Activated CD4-positive, alpha-beta memory T cell treated with anti-CD3 and anti-CD28 coated beads, Interleukin-2, amount 10 ng/mL, durations not matched to agents 7 days and 5 days (primary cell): ENCODE measurements at regions not wholly inside any gene's neighbourhood (a gene's known extent, or its start where the extent isn't known, plus 50 kb on each side); places are given as distances from the start of the nearest gene placed in this dataset.

Experiments used
- CTCF ChIA-PET: fragments of 350-600 bp; sonication (Branson Sonifier 250); formaldehyde crosslinking; loops from one replicate; lab custom pipeline; 2021; ENCODE audit warnings: antibody characterized with exemption, inconsistent platforms; lab: Charles Lee
- POLR2A ChIA-PET: fragments of 350-600 bp; sonication (Branson Sonifier 250); formaldehyde crosslinking; loops from one replicate; lab custom pipeline; 2021; ENCODE audit warnings: antibody characterized with exemption; lab: Charles Lee
- DNase-seq: peaks from one replicate; pipeline ENCODE4 v3.0.0-alpha.2; 2020
- H3K27ac Mint-ChIP-seq: one replicate; pipeline ENCODE4 v1.8.0; 2021; ENCODE audit warnings: mild to moderate bottlenecking, mixed read lengths
- H3K27me3 Mint-ChIP-seq: one replicate; pipeline ENCODE4 v1.8.0; 2021; ENCODE audit warnings: mixed read lengths
- H3K36me3 Mint-ChIP-seq: one replicate; pipeline ENCODE4 v1.8.0; 2021; ENCODE audit warnings: low read depth, mixed read lengths
- H3K4me1 Mint-ChIP-seq: one replicate; pipeline ENCODE4 v1.8.0; 2021; ENCODE audit warnings: mixed read lengths
- H3K4me3 Mint-ChIP-seq: one replicate; pipeline ENCODE4 v1.8.0; 2021; ENCODE audit warnings: mild to moderate bottlenecking, mixed read lengths
- H3K9me3 Mint-ChIP-seq: one replicate; pipeline ENCODE4 v1.8.0; 2021; ENCODE audit warnings: mixed read lengths

GRCh38 chr2:180751306-180751920 lies 229.0 kb upstream of the UBE2E3 start:
- no peaks in the 10 kb centered on the region for H3K9me3 Mint-ChIP-seq
- no peak overlapping the region for H3K27ac Mint-ChIP-seq
- ChIA-PET POLR2A (no interaction called here), CTCF (no interaction called here)
- H3K4me1 Mint-ChIP-seq, result no peaks in the 10 kb centered on the region
- H3K36me3 Mint-ChIP-seq, result no peaks in the 10 kb centered on the region
- no peaks in the 10 kb centered on the region for H3K27me3 Mint-ChIP-seq
- DNase-seq, result no peak
- H3K4me3 Mint-ChIP-seq, result no peak overlapping the region

- no peaks in the 10 kb centered on the region for H3K27me3 Mint-ChIP-seq
- no peaks in the 10 kb centered on the region for H3K9me3 Mint-ChIP-seq
- H3K4me3 Mint-ChIP-seq, result no peak overlapping the region
- H3K27ac Mint-ChIP-seq, result no peak overlapping the region
- H3K36me3 Mint-ChIP-seq, result no peaks in the 10 kb centered on the region
- ChIA-PET CTCF (no interaction called here), POLR2A (no interaction called here)
- H3K4me1 Mint-ChIP-seq, result no peaks in the 10 kb centered on the region
- no peak for DNase-seq
Measured at GRCh38 chr2:180747728-180748127, 232.7 kb upstream of the UBE2E3 start.

- no peak overlapping the region for H3K27ac Mint-ChIP-seq
- no peaks in the 10 kb centered on the region for H3K4me1 Mint-ChIP-seq
- H3K4me3 Mint-ChIP-seq, result no peak overlapping the region
- no peaks in the 10 kb centered on the region for H3K36me3 Mint-ChIP-seq
- POLR2A ChIA-PET, result no interaction called here
- CTCF ChIA-PET, result no interaction called here
- DNase-seq, result no peak
- peaks cover 2% of the 10 kb centered on the region for H3K27me3 Mint-ChIP-seq
- no peaks in the 10 kb centered on the region for H3K9me3 Mint-ChIP-seq
Measured at GRCh38 chr2:180743401-180743800, 237.0 kb upstream of the UBE2E3 start.

- POLR2A ChIA-PET, result interaction anchor here (0.6 kb wide), 1 partner anchor 12 kb away, joined by 3 read pairs; no protein-coding TSS in a partner anchor
- no peaks in the 10 kb centered on the region for H3K4me1 Mint-ChIP-seq
- no peaks in the 10 kb centered on the region for H3K36me3 Mint-ChIP-seq
- H3K4me3 Mint-ChIP-seq, result no peak overlapping the region
- no peaks in the 10 kb centered on the region for H3K9me3 Mint-ChIP-seq
- H3K27ac Mint-ChIP-seq, result no peak overlapping the region
- peaks cover 2% of the 10 kb centered on the region for H3K27me3 Mint-ChIP-seq
- CTCF ChIA-PET, result no interaction called here
- no peak for DNase-seq
Measured at GRCh38 chr2:180742801-180743200, 237.6 kb upstream of the UBE2E3 start.

GRCh38 chr2:180739070-180739469 lies 241.3 kb upstream of the UBE2E3 start:
- no peaks in the 10 kb centered on the region for H3K4me1 Mint-ChIP-seq
- POLR2A ChIA-PET, result no interaction called here
- peaks cover 2% of the 10 kb centered on the region for H3K27me3 Mint-ChIP-seq
- CTCF ChIA-PET, result no interaction called here
- H3K27ac Mint-ChIP-seq, result no peak overlapping the region
- no peak for DNase-seq
- H3K4me3 Mint-ChIP-seq, result no peak overlapping the region
- H3K9me3 Mint-ChIP-seq, result no peaks in the 10 kb centered on the region
- H3K36me3 Mint-ChIP-seq, result no peaks in the 10 kb centered on the region

GRCh38 chr2:180735799-180736198 lies 244.6 kb upstream of the UBE2E3 start:
- Mint-ChIP-seq H3K27ac (no peak overlapping the region), H3K27me3 (peaks cover 1% of the 10 kb centered on the region), H3K4me1 (no peaks in the 10 kb centered on the region), H3K9me3 (no peaks in the 10 kb centered on the region), H3K36me3 (no peaks in the 10 kb centered on the region), H3K4me3 (no peak overlapping the region)
- ChIA-PET POLR2A (no interaction called here), CTCF (no interaction called here)
- DNase-seq, result no peak

GRCh38 chr2:180734382-180734781 lies 246.0 kb upstream of the UBE2E3 start:
- peaks cover 1% of the 10 kb centered on the region for H3K27me3 Mint-ChIP-seq
- CTCF ChIA-PET, result no interaction called here
- DNase-seq, result no peak
- H3K4me3 Mint-ChIP-seq, result no peak overlapping the region
- no peaks in the 10 kb centered on the region for H3K36me3 Mint-ChIP-seq
- no peaks in the 10 kb centered on the region for H3K4me1 Mint-ChIP-seq
- H3K27ac Mint-ChIP-seq, result no peak overlapping the region
- POLR2A ChIA-PET, result no interaction called here
- H3K9me3 Mint-ChIP-seq, result no peaks in the 10 kb centered on the region

- no peak for DNase-seq
- ChIA-PET POLR2A (no interaction called here), CTCF (no interaction called here)
- Mint-ChIP-seq H3K9me3 (no peaks in the 10 kb centered on the region), H3K27ac (no peak overlapping the region), H3K4me1 (no peaks in the 10 kb centered on the region), H3K27me3 (peaks cover 1% of the 10 kb centered on the region), H3K4me3 (no peak overlapping the region), H3K36me3 (no peaks in the 10 kb centered on the region)
Measured at GRCh38 chr2:180733330-180733729, 247.1 kb upstream of the UBE2E3 start.

- Mint-ChIP-seq H3K27me3 (peaks cover 1% of the 10 kb centered on the region), H3K36me3 (no peaks in the 10 kb centered on the region), H3K4me3 (no peak overlapping the region), H3K27ac (no peak overlapping the region), H3K9me3 (no peaks in the 10 kb centered on the region), H3K4me1 (no peaks in the 10 kb centered on the region)
- CTCF ChIA-PET, result no interaction called here
- no peak for DNase-seq
- POLR2A ChIA-PET, result no interaction called here
Measured at GRCh38 chr2:180732337-180732736, 248.1 kb upstream of the UBE2E3 start.

- Mint-ChIP-seq H3K27me3 (peaks cover 1% of the 10 kb centered on the region), H3K36me3 (no peaks in the 10 kb centered on the region), H3K27ac (no peak overlapping the region), H3K9me3 (no peaks in the 10 kb centered on the region), H3K4me1 (no peaks in the 10 kb centered on the region), H3K4me3 (no peak overlapping the region)
- CTCF ChIA-PET, result no interaction called here
- no peak for DNase-seq
- POLR2A ChIA-PET, result no interaction called here
Measured at GRCh38 chr2:180730976-180731375, 249.4 kb upstream of the UBE2E3 start.

- DNase-seq, result no peak
- no peak overlapping the region for H3K27ac Mint-ChIP-seq
- H3K9me3 Mint-ChIP-seq, result no peaks in the 10 kb centered on the region
- H3K36me3 Mint-ChIP-seq, result no peaks in the 10 kb centered on the region
- ChIA-PET POLR2A (no interaction called here), CTCF (no interaction called here)
- no peak overlapping the region for H3K4me3 Mint-ChIP-seq
- H3K27me3 Mint-ChIP-seq, result peaks cover 1% of the 10 kb centered on the region
- H3K4me1 Mint-ChIP-seq, result no peaks in the 10 kb centered on the region
Measured at GRCh38 chr2:180728928-180729559, 251.4 kb upstream of the UBE2E3 start.

GRCh38 chr2:180723712-180724111 lies 256.7 kb upstream of the UBE2E3 start:
- no peaks in the 10 kb centered on the region for H3K36me3 Mint-ChIP-seq
- no peaks in the 10 kb centered on the region for H3K9me3 Mint-ChIP-seq
- H3K4me1 Mint-ChIP-seq, result no peaks in the 10 kb centered on the region
- no peak overlapping the region for H3K4me3 Mint-ChIP-seq
- H3K27me3 Mint-ChIP-seq, result peaks cover 2% of the 10 kb centered on the region
- CTCF ChIA-PET, result no interaction called here
- POLR2A ChIA-PET, result no interaction called here
- no peak for DNase-seq
- no peak overlapping the region for H3K27ac Mint-ChIP-seq

- no peak overlapping the region for H3K4me3 Mint-ChIP-seq
- no peak overlapping the region for H3K27ac Mint-ChIP-seq
- ChIA-PET CTCF (no interaction called here), POLR2A (no interaction called here)
- H3K36me3 Mint-ChIP-seq, result no peaks in the 10 kb centered on the region
- H3K9me3 Mint-ChIP-seq, result no peaks in the 10 kb centered on the region
- H3K4me1 Mint-ChIP-seq, result no peaks in the 10 kb centered on the region
- H3K27me3 Mint-ChIP-seq, result peaks cover 2% of the 10 kb centered on the region
- no peak for DNase-seq
Measured at GRCh38 chr2:180722551-180723239, 257.7 kb upstream of the UBE2E3 start.

- POLR2A ChIA-PET, result no interaction called here
- H3K4me1 Mint-ChIP-seq, result no peaks in the 10 kb centered on the region
- DNase-seq, result no peak
- H3K4me3 Mint-ChIP-seq, result no peak overlapping the region
- no peak overlapping the region for H3K27ac Mint-ChIP-seq
- no peaks in the 10 kb centered on the region for H3K36me3 Mint-ChIP-seq
- H3K9me3 Mint-ChIP-seq, result no peaks in the 10 kb centered on the region
- H3K27me3 Mint-ChIP-seq, result peaks cover 2% of the 10 kb centered on the region
- CTCF ChIA-PET, result no interaction called here
Measured at GRCh38 chr2:180720829-180721228, 259.6 kb upstream of the UBE2E3 start.
